CD4-positive, alpha-beta T cell treated with Interleukin-4 for 4 hours (primary cell): ENCODE measurements at regions not wholly inside any gene's neighbourhood (a gene's known extent, or its start where the extent isn't known, plus 50 kb on each side); places are given as distances from the start of the nearest gene placed in this dataset.

Experiments used
- DNase-seq: peaks from one replicate; pipeline ENCODE4 v3.0.0-alpha.2; 2020

DNA sequence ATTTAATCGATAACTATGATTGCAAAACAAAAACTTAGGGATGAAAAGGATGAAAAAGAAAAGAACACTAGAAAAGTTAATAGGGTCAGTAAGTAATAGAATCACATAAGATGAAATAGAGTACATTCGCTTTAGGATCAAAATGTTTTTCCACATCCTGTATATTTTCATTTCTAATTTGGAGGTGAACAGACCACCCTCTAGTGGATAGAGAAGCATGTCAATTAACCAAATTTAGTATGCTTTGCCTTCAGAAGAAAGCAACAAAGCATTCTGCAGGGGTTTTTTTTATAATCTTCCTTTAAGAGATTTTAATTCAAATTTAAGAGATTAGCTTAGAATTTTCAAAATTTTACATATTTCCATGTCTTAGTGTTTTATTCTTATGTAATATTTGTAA, 611.0 kb upstream of the SGCG start:
- DNase-seq = no peak

DNA sequence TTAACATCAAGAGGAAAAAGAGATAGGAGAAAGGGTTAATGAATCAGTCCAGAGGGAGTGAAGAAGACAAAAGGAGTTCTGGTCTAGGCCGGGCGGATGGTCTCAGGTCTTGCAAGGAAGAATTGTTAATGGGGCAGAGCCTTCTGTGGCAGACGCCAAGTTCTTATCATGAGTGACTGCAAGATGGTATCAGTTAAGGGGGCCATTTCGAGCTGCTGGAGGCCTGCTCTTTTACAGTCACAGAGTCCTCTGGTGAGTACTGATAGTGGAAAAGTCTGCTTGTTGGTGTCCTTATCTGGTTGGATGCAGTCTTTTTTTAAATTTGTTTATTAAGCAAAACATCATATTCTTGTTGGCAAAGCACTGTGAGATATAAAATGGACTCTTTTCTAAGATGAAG, 590.9 kb upstream of the SGCG start:
- DNase-seq = no peak

DNA sequence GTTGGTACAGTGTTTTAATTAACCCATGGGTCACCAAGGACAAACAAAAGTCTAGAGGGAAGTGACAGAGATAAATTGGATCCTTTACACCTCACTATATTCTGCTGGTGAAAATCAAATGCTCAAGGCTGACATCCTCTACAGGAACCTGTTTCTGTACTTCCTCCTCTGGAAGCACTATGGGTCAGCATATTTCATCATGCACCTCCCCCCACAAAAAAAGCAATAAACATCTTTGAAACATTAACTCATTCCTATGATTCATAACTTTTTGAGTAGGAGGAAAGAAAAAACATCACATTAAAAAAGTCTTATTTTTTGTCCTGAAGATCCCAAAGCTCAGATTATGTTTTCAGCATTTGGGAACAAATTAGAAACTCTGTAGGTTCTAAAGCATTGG, 588.3 kb upstream of the SGCG start:
- DNase-seq = no peak

DNA sequence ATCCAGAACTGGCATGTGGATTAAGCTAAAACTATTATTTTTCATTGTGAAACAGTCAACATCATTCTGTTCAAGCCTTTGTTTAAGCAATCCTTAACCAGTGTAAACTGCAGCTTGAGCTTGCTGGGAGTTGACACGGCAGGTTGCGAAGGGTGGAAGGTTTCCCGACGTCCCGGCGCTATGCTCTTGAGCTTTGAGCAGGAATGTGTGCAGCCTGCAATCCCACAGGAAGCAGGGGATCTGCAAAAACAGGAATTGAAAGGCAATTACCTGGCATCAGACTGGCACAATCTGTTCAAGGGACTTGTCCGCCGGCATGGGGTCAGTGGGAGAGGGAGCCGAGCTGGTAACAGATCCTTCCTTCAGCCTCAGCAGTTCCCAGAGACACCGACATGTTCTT, 586.7 kb upstream of the SGCG start:
- DNase-seq = no peak

DNA sequence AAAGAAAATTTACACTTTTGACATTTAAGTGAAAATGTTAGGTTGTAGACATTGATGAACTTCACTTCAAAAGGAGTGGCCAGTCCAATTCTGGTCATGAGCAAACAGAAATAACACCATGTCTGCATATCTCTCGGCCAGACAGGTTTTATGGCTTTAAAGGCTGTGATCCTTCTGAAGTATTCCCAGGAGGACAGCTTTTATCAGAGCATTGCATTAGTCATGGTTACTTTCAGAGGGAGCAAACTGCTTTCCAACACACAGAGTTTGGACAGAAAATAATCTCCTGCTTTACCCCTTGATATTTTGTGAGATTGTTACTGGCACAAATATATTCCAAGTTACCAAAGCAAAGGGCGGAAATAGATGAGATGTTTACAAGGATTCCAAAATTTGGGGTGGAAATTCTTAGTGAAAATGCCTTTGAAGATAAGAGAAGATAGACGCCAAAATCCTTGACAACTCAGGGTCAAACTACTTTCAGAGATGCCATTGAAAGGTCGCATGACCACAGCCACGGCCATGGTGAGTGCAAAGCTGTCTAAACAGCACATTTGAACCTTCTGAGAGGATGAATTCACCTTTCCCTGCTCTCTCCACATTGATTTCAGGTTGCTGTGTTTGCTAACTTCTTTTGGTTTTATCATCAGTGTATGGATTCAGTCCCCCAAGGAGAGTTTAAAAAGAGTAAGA, 584.5 kb upstream of the SGCG start:
- DNase-seq = no peak

DNA sequence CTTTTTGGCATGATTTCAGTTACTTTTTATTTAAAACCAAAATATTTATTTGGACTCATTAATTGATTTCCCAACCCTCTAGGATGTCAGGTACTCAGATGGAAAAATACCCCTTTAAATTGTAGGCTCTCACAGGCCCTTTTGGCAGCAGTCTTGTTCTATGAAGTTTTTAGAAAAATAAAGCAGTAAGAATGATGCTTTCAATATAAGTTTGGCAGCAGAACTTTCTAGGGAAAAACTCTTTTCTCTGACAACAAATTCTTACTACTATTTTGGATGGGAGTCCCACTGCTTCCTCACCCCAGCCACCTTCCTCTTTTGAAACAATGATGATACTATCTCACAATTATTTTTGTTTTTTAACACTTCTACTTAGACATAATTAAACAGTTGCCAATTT, 581.6 kb upstream of the SGCG start:
- DNase-seq = no peak

DNA sequence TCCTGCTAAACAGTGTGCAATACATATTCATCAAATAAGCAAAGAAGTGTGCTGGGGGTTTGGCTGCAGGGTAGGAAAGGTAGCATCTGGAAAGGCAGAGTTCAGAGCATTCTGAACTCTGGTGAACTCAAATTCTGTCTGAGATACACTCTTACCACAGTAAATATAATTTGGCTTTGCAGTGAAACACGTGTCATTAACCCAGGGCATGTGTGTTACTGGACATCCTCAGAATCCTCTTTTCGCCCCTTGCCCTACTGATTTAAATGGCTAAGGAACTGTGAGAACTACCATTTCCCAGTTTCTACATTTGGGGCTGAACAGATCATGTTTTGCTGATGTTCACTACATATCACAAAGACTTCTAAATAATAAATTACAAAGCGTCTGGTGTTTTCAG, 562.8 kb upstream of the SGCG start:
- DNase-seq = no peak

DNA sequence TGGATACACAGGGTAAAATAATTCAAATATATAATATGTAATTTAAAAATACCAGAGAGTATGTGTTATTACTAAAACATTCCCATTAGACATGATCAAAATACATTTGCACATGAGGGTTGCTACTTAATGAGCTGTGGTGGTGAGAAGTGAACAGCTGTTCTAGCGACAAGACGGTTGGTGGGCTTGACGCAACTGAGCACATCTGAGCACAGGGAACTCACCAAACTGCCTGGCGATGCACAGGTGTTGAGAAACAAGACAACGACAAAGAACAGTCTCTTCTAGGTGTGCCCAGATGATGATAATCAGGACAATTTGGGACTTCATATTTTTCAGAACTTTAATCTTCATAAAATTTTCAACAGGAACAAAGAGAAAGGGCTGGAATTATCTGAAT, 555.1 kb upstream of the SGCG start:
- DNase-seq = no peak

DNA sequence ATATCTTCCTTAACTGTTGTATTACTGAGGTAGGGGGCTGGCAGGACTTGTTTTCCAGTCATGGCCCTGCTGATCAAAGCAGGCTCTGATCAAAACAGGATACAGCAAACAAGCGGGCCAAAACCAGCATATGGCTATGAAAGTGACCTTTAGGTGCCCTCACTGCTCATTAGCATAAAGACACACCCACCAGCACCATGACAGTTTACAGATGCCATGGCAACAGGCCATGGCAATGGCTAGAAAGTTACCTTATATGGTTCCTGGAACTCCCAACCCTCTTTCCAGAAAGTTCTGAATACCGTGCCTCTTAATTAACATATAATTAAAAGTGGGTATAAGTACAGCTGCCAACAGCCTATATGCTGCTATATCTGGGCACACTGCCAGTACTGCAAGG, 551.4 kb upstream of the SGCG start:
- DNase-seq = no peak

DNA sequence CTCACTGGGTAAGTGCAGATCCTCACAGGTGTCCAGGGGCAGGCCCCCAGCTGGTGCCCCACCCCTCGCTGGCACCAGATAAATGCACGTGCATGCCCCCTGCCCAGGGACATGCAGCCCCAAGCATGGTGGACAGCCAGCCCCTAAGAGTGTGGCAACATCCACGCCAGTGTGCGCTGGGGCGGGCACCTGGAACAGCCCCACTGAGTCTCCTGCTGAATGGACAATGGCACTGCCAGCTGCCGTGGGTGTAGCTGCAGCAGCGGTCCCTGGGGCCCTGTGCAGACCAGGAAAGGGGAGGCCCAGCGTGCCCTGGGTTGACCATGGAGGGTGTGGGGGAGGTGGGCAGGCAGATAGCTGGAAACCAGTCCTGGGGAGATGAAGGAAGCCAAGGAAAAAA, 538.7 kb upstream of the SGCG start:
- DNase-seq = no peak

DNA sequence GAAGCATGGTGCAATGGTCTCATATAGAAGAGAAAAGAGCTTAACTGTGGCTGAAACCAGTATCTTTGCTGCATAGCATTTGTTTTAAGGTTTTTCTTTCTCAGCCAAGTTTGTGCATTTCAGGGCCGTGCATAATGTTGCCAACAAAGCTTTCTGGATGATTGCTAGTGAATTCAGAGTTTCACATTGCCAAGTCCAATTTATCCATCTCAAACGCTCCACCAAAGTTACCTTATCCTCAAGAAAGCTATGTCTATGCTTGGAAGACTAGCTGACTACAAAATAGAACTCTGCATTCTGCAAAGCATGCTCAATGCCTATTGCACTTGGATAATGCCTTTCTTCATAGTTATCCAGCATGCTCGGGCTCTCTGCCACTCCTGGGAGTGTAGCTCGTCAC, 535.8 kb upstream of the SGCG start:
- no peak for DNase-seq

DNA sequence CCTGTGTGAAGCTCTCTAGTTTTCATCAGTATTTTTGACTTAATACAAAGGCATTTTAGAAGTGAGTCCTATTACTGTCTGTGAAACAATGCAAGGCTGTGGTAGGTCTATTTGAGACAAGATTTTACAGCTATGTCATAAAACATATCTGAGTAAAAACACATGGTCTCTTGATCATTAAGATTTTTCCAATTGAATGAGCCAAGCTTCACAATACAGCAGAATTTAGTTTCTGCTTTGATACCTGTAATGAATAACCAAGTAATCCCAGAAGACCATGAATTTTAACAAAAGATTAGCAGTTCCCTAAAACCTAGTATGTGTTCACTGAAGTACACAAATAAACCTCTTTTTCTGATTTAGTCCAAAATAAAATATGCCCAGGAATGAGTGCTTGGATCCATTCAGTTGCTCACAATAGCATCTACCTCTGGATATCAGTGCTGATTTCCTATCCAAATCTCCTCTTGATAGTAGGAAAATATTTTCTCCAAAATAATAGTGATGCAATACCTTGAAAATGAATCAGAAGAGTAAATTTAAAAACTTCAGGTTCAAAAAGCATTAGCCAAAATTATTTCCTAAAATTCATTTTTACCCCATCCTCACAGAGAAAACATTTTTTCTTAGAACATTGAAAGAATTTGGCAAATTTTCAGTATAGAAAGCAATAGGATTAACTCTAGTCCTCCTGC, 533.5 kb upstream of the SGCG start:
- no peak for DNase-seq

DNA sequence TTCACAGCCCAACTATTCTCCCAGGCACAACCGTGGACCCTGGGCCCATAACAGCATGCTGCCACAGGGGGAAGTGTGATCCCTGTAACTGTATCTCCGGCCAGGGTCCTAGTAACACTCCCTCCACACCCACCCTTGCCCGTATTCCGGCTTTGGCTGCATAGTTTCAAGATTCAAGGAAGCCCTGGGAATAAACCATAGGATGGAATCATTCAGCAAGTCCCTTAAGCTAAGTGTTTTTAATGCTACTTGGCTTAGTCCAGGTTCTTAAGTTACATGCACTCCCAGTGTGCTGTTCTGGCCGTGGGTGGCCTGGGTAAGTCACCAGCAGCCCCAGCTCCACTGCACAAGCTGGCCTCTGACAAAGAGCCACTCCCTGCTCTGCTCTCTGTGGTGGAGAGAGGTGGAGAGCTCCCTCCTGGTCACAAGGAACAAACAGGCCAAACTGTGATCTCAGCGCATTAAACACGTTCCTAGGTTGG, 532.4 kb upstream of the SGCG start:
- no peak for DNase-seq

DNA sequence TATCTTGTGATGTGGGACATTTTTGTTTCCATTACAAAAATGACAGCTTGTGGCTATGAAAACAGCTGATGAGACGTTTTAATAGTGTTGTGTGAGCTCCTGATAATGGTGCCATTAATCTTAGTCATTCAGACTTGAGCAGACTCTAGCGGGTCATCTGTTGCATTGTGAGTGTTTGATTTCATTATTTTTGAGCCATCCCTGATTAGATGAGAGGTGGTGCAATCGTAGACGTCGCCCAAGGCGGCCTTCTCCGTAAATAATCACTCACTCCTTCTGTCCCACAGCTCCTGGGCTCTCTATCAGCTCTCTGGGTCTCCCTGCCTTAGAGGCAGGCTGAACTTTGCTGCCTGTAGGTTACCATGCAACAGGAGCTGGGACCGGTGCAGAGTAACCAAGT, 528.0 kb upstream of the SGCG start:
- DNase-seq = no peak

DNA sequence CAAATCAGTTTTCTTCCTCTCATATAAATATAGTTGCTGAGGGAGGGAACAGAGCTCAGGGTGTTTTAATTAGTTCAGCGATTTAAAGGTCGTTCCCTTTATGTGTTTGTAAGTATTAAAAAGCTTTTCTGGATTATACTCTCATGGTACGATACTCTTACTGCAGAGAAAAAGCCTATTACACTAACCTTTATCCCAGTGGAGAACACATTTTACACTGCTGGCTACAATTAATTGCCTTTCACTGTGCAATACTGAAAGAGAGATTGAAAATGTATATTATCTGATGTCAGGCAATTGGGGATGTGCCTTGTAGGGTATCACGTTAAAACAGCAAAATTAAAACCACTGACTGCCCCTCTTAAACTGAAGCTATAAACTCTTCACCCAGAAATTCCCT, 526.9 kb upstream of the SGCG start:
- DNase-seq = no peak

DNA sequence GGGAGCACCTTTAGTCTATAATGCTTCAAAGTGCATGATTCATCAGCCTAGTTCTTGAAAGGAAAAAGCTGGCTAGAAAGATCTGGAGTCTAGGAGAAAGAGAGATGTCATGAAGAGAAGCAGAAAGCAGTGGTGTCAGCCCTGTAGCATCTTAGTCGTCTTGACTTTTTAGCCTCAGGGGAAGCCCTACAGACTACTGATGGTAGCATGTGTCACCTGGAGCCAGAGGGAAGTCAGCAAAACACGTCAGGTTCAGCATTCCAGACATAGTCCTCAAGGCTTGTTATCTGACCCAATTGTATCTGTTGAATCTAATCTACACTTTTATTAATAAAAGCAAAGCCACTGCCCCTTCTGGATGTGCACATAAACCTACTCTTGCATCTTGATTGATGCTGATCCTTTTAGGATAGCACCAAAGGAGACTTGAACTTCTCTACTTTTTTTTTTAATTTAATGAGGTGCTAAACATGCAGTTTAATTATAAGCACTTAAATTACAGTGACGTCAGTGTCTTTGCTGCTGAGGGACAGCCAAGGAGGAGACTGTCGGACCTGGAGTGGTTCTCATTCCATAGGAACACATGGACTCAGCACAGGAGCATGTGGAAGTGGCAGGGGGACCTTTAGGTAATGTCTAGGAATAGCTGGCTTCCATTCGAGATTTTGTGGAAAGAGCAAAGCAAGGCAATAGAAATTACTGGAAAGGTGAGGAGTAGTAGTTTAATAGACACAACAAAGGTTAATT, 525.5 kb upstream of the SGCG start:
- DNase-seq = no peak

DNA sequence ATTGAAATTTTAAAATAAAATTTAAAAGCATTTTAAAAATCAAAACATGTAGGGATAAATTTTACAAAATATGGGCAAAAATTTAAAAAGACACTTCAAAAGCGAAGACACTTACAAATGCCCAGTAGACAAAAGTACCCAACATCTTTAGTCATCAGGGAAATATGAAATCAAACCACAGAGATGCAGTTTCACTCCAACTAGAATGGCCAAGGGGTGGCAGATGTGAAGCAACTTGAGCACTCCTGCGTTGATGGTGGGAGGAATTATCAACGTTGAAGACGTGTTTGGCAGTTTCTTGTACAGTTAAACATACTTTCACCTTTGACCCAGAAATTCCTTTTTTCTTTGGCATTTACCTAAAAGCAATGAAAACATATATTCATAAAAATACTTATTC, 518.0 kb upstream of the SGCG start:
- DNase-seq = no peak

DNA sequence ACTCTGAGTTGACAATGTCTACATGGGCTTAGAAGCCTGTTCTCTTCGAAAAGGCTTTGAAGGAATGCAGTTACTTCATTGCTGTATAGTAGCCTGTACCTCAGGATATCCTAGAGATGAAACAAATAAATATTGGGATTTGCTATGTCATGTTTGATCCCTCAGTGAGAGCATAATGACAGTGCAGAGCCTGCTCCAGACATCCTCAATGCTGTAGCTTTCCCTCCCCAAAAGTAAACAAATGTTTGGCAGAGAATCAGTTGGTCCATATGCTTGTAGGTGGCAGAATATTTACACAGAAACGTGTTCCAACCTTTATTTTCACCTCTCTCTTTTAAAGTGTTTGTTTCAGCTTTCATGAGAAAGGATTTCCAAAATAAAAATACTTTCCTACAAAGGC, 515.3 kb upstream of the SGCG start:
- DNase-seq = no peak

DNA sequence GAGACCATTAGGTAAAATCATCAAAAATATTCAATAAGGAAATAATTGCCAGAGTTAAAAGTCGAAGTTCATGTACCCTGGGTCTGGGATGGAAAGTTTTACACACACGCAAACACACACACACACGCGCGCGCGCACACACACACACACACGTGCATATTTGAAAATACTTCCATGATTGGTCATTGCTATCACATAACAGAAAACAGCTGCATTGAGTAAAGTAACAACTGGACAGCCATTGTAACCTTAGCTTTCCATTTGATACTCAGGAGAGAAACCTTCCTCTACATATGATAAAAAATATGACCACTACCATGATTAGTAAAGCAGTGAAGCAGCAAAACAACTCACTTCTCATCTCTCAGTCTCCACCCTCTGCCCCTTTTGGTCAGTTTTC, 490.0 kb upstream of the SGCG start:
- no peak for DNase-seq

DNA sequence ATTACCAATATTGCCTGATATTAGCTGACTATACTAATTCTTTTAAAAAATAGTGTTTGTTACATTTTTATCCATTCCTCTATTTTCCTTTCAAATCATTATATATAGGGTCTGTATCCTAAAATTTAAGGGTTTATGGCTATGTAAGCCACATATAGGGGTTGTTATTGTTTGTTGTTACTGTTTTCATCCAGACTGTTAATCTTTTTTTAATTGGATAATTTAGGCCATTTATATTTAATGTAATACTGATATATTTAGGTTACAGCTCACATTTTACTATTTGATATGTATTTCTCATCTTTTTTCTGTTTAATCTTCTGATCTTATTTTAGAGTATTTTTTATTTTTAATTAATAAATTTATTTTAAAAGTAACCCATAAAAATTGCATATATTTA, 487.1 kb upstream of the SGCG start:
- DNase-seq = no peak

DNA sequence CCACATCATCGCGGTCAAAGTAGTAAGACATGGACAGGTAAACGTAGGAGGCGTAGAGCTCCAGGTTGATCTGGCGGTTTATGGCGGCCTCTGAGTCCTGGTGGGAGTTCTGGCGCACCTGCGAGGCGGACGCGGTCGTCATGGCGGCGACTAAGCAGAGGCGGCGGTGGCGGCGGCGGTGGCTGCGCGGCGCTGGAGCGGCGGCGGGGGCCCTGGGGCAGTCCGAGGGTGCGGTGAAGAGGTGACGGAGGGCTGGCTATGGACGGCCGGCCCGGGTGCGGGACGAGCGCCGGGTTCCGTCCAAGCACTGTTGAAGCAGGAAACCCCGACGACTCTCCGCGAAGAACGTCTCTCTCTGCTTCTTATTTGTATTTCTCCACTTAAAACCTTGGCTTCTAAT, 484.3 kb upstream of the SGCG start:
- DNase-seq = no peak

DNA sequence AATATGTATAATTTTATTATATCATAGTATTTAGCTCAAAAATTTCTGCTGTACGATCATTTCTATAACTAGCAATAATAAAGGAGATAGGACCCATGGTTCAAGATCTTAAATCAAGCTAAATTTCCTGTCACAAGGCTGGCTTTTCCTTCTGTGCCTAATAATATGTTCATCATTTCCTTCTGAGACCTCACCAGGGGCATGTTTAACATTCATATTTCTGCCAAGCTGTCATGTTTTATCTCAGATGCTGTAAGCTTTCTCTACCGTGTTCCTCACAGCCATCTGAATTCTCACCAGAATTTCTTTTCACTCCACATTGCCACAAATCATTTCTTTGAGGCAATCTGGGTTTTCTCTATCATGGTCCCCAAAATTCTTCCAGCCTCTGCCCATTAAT, 482.3 kb upstream of the SGCG start:
- no peak for DNase-seq

DNA sequence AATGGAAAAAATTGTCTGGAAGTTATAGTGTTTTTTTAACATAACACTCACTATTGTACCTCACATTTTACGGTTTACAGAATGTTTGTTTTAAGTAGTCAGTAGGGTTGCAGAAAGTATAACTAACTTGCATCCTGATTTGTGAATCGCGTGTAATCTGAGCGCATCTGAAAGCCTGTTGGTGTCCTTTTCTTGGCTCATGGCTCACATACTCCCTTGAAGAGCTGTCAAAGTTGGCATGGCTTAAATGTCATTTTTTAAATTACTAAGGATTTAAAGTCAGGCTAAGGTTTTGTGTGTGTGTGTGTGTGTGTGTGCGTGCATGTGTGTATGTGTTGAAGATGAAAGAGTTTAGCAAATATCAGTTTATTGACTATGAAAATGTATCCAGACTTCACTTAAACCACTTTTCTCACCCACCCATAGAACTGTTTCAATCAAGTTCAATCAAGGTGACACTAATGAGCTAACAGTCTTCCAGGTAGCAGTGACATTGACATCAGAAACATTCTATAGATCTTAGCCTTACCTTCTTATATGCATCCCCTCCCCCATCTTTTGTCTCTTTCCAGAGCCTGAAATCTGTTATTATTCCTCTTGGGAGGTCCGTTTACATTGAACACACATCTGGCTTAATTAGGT, 480.4 kb upstream of the SGCG start:
- no peak for DNase-seq
